ENCODE measurements at regions not wholly inside any gene's neighbourhood (a gene's known extent, or its start where the extent isn't known, plus 50 kb on each side); places are given as distances from the start of the nearest gene placed in this dataset.

DNA sequence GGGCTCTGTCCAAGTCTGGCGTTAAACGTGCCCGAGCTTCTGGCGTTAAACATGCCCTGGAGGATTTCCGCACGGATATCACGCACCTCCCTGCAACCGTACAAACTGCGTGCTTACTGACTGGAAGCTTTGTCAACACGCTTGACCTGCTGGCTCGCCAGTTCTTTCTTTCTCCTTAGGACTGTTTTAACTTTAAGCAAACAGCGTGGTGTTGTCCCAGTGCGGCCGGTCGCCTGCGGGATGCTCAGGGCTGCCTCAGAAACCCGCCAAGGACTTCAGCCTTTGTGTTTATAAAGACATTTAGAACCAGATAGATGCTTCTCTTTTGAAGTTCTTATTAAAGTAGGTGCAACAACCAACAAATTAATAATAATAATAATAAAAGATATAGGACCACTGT, 946.0 kb downstream of the RAB28 start:
- WGBS, result 85% methylated on average over 17 of the region's 17 CpGs
- TF ChIP-seq CTCF (IDR thresholded peaks at IDR 0.05) (no peak), POLR2AphosphoS5 (IDR thresholded peaks at IDR 0.05) (no peak), POLR2A (IDR thresholded peaks at IDR 0.05) (no peak)
- DNase-seq (ENCODE audit: low spot score), result no peak
- H3K9me3 ChIP-seq, result no peaks in the 10 kb centered on the region
- H3K27ac ChIP-seq, result no peak overlapping the region
- no peak overlapping the region for H3K4me3 ChIP-seq
- H3K4me1 ChIP-seq (replicated peaks), result no peaks in the 10 kb centered on the region
- no peaks in the 10 kb centered on the region for H3K27me3 ChIP-seq (replicated peaks; ENCODE audit: insufficient read depth)
- H3K36me3 ChIP-seq, result no peaks in the 10 kb centered on the region
- intact Hi-C loops (cut with DNase I), result no loop called here

DNA sequence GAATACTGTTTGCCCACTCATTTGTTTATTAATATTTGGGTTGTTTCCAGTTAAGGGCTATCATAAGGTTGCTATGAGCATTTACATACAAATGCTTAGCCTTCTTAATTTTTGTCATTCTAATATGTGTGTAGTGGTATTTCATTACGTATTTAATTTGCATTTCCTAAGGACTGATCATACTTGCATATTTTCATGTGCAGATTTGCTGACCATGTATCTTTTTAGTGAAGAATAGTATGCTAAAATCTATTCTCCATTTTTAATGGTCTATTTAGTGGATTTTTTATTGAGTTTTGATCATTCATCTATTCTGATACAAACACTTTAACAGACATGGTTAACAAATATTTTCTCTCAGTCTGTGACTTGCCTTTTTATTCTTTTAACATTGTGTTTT, 949.5 kb downstream of the RAB28 start:
- no peaks in the 10 kb centered on the region for H3K4me1 ChIP-seq (replicated peaks)
- intact Hi-C loops (cut with DNase I), result no loop called here
- H3K4me3 ChIP-seq, result no peak overlapping the region
- H3K27me3 ChIP-seq (replicated peaks; ENCODE audit: insufficient read depth), result no peaks in the 10 kb centered on the region
- H3K9me3 ChIP-seq, result no peaks in the 10 kb centered on the region
- H3K27ac ChIP-seq, result no peak overlapping the region
- H3K36me3 ChIP-seq, result no peaks in the 10 kb centered on the region
- TF ChIP-seq CTCF (IDR thresholded peaks at IDR 0.05) (no peak), POLR2AphosphoS5 (IDR thresholded peaks at IDR 0.05) (no peak), POLR2A (IDR thresholded peaks at IDR 0.05) (no peak)
- no peak for DNase-seq (ENCODE audit: low spot score)
- WGBS, result 87% methylated on average over 1 of the region's 1 CpG

DNA sequence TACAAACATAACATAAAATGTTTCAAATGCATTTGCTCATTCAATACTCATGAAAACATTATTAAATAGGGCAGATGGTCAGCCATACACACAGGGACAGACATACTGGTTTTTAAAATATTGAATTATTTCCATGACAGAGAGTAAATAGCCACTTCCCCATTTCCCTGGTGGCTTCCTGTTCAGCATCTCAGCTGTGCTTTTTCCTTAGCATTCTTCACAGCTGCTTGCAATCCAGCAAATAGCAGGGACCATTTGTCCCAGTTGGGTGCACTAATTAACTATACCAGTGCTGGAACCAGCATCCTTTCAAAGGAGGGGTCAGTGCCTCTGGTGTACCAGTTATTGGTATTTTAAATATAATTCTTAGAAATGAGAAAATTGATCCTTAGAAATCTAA, 964.7 kb downstream of the RAB28 start:
- H3K27ac ChIP-seq, result no peak overlapping the region

DNA sequence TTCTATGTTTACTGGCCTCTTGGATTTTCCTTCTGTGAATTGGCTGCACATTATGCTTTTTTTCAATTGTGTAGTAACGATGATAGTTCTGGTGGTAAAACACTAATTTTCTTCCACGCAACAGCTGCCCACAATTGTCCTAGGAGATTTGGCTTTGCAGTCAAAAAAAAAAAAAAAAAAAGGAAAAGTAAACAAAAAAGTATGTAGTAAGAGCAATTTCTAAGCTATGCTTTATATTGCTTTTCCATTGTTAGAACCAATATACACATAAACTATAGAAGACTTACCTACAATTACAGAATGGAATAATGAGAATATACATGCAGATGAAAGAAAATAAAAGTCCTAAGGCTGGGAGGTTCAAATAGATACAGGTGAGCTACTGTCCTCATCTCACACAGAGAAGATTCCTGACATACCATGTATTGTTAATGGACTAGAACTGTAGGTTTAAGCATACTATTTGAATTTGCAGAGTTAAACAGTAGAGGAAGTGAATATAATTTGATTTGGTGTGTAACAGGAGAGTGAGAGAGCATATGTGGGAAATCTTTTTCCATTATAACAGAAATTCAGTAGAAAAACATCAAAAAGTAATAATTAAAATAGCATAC, 976.2 kb downstream of the RAB28 start:
- WGBS, result 61% methylated on average over 2 of the region's 2 CpGs
- H3K9me3 ChIP-seq, result no peaks in the 10 kb centered on the region
- TF ChIP-seq POLR2AphosphoS5 (IDR thresholded peaks at IDR 0.05) (no peak), CTCF (IDR thresholded peaks at IDR 0.05) (no peak), POLR2A (IDR thresholded peaks at IDR 0.05) (no peak)

More for the DNA sequence above, 964.7 kb downstream of the RAB28 start:
- intact Hi-C loops (cut with DNase I), result no loop called here
- Histone ChIP-seq H3K9me3 (no peaks in the 10 kb centered on the region), H3K36me3 (no peaks in the 10 kb centered on the region), H3K27me3 (replicated peaks; ENCODE audit: insufficient read depth) (no peaks in the 10 kb centered on the region), H3K4me3 (no peak overlapping the region), H3K4me1 (replicated peaks) (no peaks in the 10 kb centered on the region)
- DNase-seq (ENCODE audit: low spot score), result no peak
- TF ChIP-seq POLR2A (IDR thresholded peaks at IDR 0.05) (no peak), CTCF (IDR thresholded peaks at IDR 0.05) (no peak), POLR2AphosphoS5 (IDR thresholded peaks at IDR 0.05) (no peak)

GRCh38 chr4:12500409-12500808, 983.7 kb downstream of the RAB28 start:
- DNase-seq (ENCODE audit: low spot score), result no peak
- no peak for TF ChIP-seq POLR2AphosphoS5 (IDR thresholded peaks at IDR 0.05)
- no peak overlapping the region for H3K27ac ChIP-seq
- intact Hi-C loops (cut with DNase I), result no loop called here
- H3K9me3 ChIP-seq, result no peaks in the 10 kb centered on the region
- no peaks in the 10 kb centered on the region for H3K36me3 ChIP-seq
- no peak overlapping the region for H3K4me3 ChIP-seq
- H3K4me1 ChIP-seq (replicated peaks), result no peaks in the 10 kb centered on the region
- no peaks in the 10 kb centered on the region for H3K27me3 ChIP-seq (replicated peaks; ENCODE audit: insufficient read depth)

More for the DNA sequence above, 976.2 kb downstream of the RAB28 start:
- intact Hi-C loops (cut with DNase I), result no loop called here
- Histone ChIP-seq H3K4me1 (replicated peaks) (no peaks in the 10 kb centered on the region), H3K27me3 (replicated peaks; ENCODE audit: insufficient read depth) (no peaks in the 10 kb centered on the region), H3K36me3 (no peaks in the 10 kb centered on the region), H3K4me3 (no peak overlapping the region), H3K27ac (no peak overlapping the region)
- no peak for DNase-seq (ENCODE audit: low spot score)
